Kidney tubule cell (primary cell): ENCODE measurements at regions not wholly inside any gene's neighbourhood (a gene's known extent, or its start where the extent isn't known, plus 50 kb on each side); places are given as distances from the start of the nearest gene placed in this dataset.
"Not testable (repeated sequence)": the region's sequence is repeated elsewhere in the genome, so short reads cannot be mapped to it uniquely, and the experiment has no call there.

Experiments
- DNase-seq: peaks from one replicate; pipeline ENCODE4 v3.0.0-alpha.2; 2018; ENCODE audit warnings: low spot score

- DNase-seq = no peak
Observed at GRCh38 chr1:239939602-239940001, 152.1 kb upstream of the FMN2 start.

- no peak for DNase-seq
Observed at GRCh38 chr1:239943761-239944160, 147.9 kb upstream of the FMN2 start.

GRCh38 chr1:239944666-239945065 is 147.0 kb upstream of the FMN2 start:
- DNase-seq = no peak

- DNase-seq = no peak
Observed at GRCh38 chr1:239947801-239948200, 143.9 kb upstream of the FMN2 start.

- peak; percentile 74 for DNase-seq
Observed at GRCh38 chr1:239951511-239952140, 140.1 kb upstream of the FMN2 start.

- DNase-seq = peak; percentile 83
Observed at GRCh38 chr1:239952348-239953308, 139.1 kb upstream of the FMN2 start.

- DNase-seq = no peak
Observed at GRCh38 chr1:239954836-239955235, 136.8 kb upstream of the FMN2 start.

GRCh38 chr1:239955431-239955830 is 136.3 kb upstream of the FMN2 start:
- DNase-seq = no peak

- DNase-seq = no peak
Observed at GRCh38 chr1:239956263-239956662, 135.4 kb upstream of the FMN2 start.

GRCh38 chr1:239958063-239958462 is 133.6 kb upstream of the FMN2 start:
- DNase-seq = no peak

GRCh38 chr1:239960366-239960765 is 131.3 kb upstream of the FMN2 start:
- DNase-seq = no peak

- no peak for DNase-seq
Observed at GRCh38 chr1:239963856-239964255, 127.8 kb upstream of the FMN2 start.

- DNase-seq = peak; percentile 61
Observed at GRCh38 chr1:239976130-239976968, 115.3 kb upstream of the FMN2 start.

GRCh38 chr1:239977416-239977815 is 114.3 kb upstream of the FMN2 start:
- no peak for DNase-seq

- no peak for DNase-seq
Observed at GRCh38 chr1:239979456-239979855, 112.2 kb upstream of the FMN2 start.

- DNase-seq = no peak
Observed at GRCh38 chr1:239982762-239983161, 108.9 kb upstream of the FMN2 start.

- DNase-seq = no peak
Observed at GRCh38 chr1:239985044-239985443, 106.6 kb upstream of the FMN2 start.

GRCh38 chr1:239987103-239987745 is 104.5 kb upstream of the FMN2 start:
- DNase-seq = peak; percentile 44

- no peak for DNase-seq
Observed at GRCh38 chr1:239989990-239990389, 101.7 kb upstream of the FMN2 start.

- DNase-seq = not testable (repeated sequence)
Observed at GRCh38 chr1:239992566-239992965, 99.1 kb upstream of the FMN2 start.

GRCh38 chr1:239993366-239993765 is 98.3 kb upstream of the FMN2 start:
- DNase-seq = no peak

GRCh38 chr1:239995281-239995680 is 96.4 kb upstream of the FMN2 start:
- no peak for DNase-seq
